WTC11 (cell line): ENCODE measurements at regions not wholly inside any gene's neighbourhood (a gene's known extent, or its start where the extent isn't known, plus 50 kb on each side); places are given as distances from the start of the nearest gene placed in this dataset.

Experiments used
- CTCF ChIP-seq: fragments of 200-600 bp; IDR thresholded peaks from 2 replicates; pipeline ENCODE4 v1.8.0; 2022; ENCODE audit warnings: antibody characterized with exemption
- ESRRA ChIP-seq: sonication (generic); formaldehyde crosslinking; IDR thresholded peaks from 2 replicates; pipeline ENCODE4 v1.8.1; 2022; ENCODE audit warnings: mild to moderate bottlenecking, missing genetic modification reagents, borderline replicate concordance
- ETV6 ChIP-seq: sonication (generic); formaldehyde crosslinking; IDR thresholded peaks from 2 replicates; pipeline ENCODE4 v1.8.1; 2022; ENCODE audit warnings: mild to moderate bottlenecking, missing genetic modification reagents
- TEAD1 ChIP-seq: sonication (generic); formaldehyde crosslinking; IDR thresholded peaks from 2 replicates; pipeline ENCODE4 v1.8.0; 2022; ENCODE audit warnings: mild to moderate bottlenecking, missing genetic modification reagents
- TEAD4 ChIP-seq: sonication (generic); formaldehyde crosslinking; IDR thresholded peaks from 2 replicates; pipeline ENCODE4 v1.8.0; 2022; ENCODE audit warnings: mild to moderate bottlenecking, missing genetic modification reagents
- ZNF263 ChIP-seq: sonication (generic); formaldehyde crosslinking; IDR thresholded peaks from 2 replicates; pipeline ENCODE4 v1.8.1; 2022; ENCODE audit warnings: low read depth, mild to moderate bottlenecking, moderate library complexity, missing genetic modification reagents

GRCh38 chr1:30258471-30258870 is 464.9 kb downstream of the MATN1 start:
- TF ChIP-seq ESRRA (CRISPR knock-in tag) (no peak), CTCF (no peak), TEAD4 (CRISPR knock-in tag) (no peak), ZNF263 (CRISPR knock-in tag) (no peak), TEAD1 (CRISPR knock-in tag) (no peak), ETV6 (CRISPR knock-in tag) (no peak)
